ENCODE measurements at regions not wholly inside any gene's neighbourhood (a gene's known extent, or its start where the extent isn't known, plus 50 kb on each side); places are given as distances from the start of the nearest gene placed in this dataset.

DNA sequence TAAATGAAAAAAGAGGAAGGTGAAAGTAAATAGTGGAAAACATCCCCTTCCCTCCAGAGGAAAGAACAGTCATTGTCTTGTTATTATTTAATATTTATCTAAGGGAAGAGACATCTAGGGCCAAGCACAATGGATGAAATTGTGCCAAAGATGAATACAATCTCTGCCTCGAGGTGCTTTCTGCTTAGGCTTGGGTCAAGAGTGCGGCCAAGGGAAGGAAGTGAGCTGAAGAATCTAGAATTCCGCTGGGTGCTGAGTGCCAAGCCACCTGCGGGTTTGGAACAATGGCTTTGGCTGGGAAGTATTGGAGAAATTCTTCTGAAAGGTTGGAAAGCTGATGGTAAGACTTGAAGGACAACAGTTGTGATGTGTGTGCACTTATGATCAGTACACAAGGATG is 531.3 kb upstream of the FZD8 start:
- no peak for TF ChIP-seq EZH2 (IDR thresholded peaks at IDR 0.05; ENCODE audit: low read depth)
- TF ChIP-seq CTCF (conservative IDR thresholded peaks at IDR 0.05) = no peak
